K562 (cell line): ENCODE measurements at regions not wholly inside any gene's neighbourhood (a gene's known extent, or its start where the extent isn't known, plus 50 kb on each side); places are given as distances from the start of the nearest gene placed in this dataset.

Experiments used
- FIP1L1 ChIP-seq: fragments of 200-400 bp; formaldehyde crosslinking; IDR thresholded peaks from 2 replicates; pipeline ENCODE4 v1.6.1; 2018; ENCODE audit warnings: mild to moderate bottlenecking, low read depth, low read length; ENCODE audit not compliant: poor library complexity, severe bottlenecking
- MCM3 ChIP-seq: fragments of 450-650 bp; IDR thresholded peaks from 2 replicates; pipeline ENCODE4 v1.6.1; 2016
- NFATC3 ChIP-seq: fragments of 450-650 bp; IDR thresholded peaks from 2 replicates; pipeline ENCODE4 v1.6.1; 2017; ENCODE audit warnings: mild to moderate bottlenecking
- OTX1 ChIP-seq: fragments of 450-650 bp; formaldehyde crosslinking; IDR thresholded peaks from 2 replicates; pipeline ENCODE4 v1.4.0; 2022; ENCODE audit warnings: mild to moderate bottlenecking
- SMARCB1 ChIP-seq: IDR thresholded peaks from 2 replicates; pipeline ENCODE4 v1.6.1; 2011; ENCODE audit warnings: improper control_type of control experiment, low read depth; ENCODE audit not compliant: insufficient read length
- TEAD2 ChIP-seq: fragments of 450-650 bp; IDR thresholded peaks from 2 replicates; pipeline ENCODE4 v1.6.1; 2016; ENCODE audit warnings: missing genetic modification characterization, control low read depth, missing compliant biosample characterization
- ZNF232 ChIP-seq: sonication (generic); formaldehyde crosslinking; IDR thresholded peaks from 2 replicates; pipeline ENCODE4 v1.8.0; 2022; ENCODE audit warnings: mild to moderate bottlenecking, missing genetic modification reagents
- TF ChIP-seq, protein P1 (sequence below), 3 experiments: fragments of 200-800 bp in 1 of 3; fragments of 250-450 bp in 1 of 3; fragments of 450-650 bp in 1 of 3; sonication (Bioruptor Pico) in 1 of 3; sonication (Bioruptor generic) in 1 of 3; formaldehyde crosslinking in 1 of 3; IDR thresholded peaks; 2 replicates each; pipeline versions ENCODE4 v1.6.1 to v1.8.0; 2016 to 2022; ENCODE audit warnings: mild to moderate bottlenecking in 2 of 3, missing genetic modification characterization in 2 of 3, missing compliant biosample characterization in 1 of 3, moderate library complexity in 1 of 3
- TF ChIP-seq, protein P2 (sequence below): fragments of 450-650 bp; formaldehyde crosslinking; conservative IDR thresholded peaks from 2 replicates; pipeline ENCODE4 v1.4.0; 2022; ENCODE audit warnings: mild to moderate bottlenecking, missing genetic modification characterization
- TF ChIP-seq, protein P3 (sequence below), 2 experiments: fragments of 450-650 bp; IDR thresholded peaks; 2 replicates each; pipeline ENCODE4 v1.6.1; 2016; ENCODE audit warnings: mild to moderate bottlenecking in 2 of 2, borderline replicate concordance in 1 of 2, low read depth in 1 of 2, moderate library complexity in 1 of 2
- TF ChIP-seq, protein P4 (sequence below): fragments of 250-450 bp; sonication (Bioruptor Pico); IDR thresholded peaks from 2 replicates; pipeline ENCODE4 v1.4.0; 2020; ENCODE audit warnings: borderline replicate concordance

DNA sequence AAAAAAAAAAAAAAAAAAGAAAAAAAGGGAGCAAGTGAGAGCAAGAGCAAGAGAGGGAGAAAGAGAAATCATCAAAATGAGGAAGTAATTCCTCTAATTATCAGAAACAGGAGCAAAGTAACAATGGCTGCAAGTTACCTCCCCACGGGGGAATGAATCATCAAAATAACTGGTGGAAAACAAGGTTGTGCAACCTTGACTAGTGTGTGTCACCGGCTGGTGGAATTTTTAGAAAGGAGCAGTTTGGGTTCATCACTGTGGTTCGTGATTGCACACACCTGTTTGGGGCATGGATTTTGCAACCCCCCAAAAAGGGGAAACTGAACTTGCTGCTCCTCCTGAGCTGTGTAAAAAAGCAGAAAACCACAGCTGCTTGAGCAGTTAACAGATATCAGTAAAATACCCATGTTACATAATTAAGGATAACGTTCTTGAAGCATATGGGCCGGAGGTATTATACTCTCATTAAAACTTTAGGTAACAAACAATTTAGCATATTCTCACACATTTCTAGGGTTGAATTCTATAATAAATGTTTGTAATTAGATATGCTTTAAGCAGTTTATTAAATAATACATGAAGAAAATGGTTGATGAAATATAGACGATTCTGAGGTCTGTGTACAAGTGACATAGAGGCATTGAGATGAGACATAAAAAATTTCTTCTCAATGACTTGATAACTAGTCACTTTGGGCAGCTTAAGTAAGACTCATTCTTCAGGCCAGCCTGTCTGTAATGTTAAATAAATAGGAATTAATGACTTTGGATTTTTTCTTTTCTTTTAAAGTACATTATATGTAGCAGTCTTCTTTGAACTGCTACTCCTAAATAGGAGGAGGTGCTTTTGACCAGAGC, 184.2 kb upstream of the ZEB2 start (continued):
- no peak for TF ChIP-seq FIP1L1
- TF ChIP-seq SMARCB1 = no peak
- TF ChIP-seq TEAD2 = peak; percentile 69; the same call in 1 of the 2 replicates
- no peak for TF ChIP-seq ZNF232 (CRISPR knock-in tag)
- TF ChIP-seq, protein P1, sequence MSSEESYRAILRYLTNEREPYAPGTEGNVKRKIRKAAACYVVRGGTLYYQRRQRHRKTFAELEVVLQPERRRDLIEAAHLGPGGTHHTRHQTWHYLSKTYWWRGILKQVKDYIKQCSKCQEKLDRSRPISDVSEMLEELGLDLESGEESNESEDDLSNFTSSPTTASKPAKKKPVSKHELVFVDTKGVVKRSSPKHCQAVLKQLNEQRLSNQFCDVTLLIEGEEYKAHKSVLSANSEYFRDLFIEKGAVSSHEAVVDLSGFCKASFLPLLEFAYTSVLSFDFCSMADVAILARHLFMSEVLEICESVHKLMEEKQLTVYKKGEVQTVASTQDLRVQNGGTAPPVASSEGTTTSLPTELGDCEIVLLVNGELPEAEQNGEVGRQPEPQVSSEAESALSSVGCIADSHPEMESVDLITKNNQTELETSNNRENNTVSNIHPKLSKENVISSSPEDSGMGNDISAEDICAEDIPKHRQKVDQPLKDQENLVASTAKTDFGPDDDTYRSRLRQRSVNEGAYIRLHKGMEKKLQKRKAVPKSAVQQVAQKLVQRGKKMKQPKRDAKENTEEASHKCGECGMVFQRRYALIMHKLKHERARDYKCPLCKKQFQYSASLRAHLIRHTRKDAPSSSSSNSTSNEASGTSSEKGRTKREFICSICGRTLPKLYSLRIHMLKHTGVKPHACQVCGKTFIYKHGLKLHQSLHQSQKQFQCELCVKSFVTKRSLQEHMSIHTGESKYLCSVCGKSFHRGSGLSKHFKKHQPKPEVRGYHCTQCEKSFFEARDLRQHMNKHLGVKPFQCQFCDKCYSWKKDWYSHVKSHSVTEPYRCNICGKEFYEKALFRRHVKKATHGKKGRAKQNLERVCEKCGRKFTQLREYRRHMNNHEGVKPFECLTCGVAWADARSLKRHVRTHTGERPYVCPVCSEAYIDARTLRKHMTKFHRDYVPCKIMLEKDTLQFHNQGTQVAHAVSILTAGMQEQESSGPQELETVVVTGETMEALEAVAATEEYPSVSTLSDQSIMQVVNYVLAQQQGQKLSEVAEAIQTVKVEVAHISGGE (CRISPR knock-in tag; IDR thresholded peaks at IDR 0.05) = 0 out of 6 replicates have a peak, but pooled peaks of 1 of the 3 experiments have one; percentile 38
- no peak for TF ChIP-seq MCM3
- no peak for TF ChIP-seq OTX1 (CRISPR knock-in tag)
- TF ChIP-seq, protein P2, sequence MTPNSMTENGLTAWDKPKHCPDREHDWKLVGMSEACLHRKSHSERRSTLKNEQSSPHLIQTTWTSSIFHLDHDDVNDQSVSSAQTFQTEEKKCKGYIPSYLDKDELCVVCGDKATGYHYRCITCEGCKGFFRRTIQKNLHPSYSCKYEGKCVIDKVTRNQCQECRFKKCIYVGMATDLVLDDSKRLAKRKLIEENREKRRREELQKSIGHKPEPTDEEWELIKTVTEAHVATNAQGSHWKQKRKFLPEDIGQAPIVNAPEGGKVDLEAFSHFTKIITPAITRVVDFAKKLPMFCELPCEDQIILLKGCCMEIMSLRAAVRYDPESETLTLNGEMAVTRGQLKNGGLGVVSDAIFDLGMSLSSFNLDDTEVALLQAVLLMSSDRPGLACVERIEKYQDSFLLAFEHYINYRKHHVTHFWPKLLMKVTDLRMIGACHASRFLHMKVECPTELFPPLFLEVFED (CRISPR knock-in tag) = no peak
- TF ChIP-seq, protein P3, sequence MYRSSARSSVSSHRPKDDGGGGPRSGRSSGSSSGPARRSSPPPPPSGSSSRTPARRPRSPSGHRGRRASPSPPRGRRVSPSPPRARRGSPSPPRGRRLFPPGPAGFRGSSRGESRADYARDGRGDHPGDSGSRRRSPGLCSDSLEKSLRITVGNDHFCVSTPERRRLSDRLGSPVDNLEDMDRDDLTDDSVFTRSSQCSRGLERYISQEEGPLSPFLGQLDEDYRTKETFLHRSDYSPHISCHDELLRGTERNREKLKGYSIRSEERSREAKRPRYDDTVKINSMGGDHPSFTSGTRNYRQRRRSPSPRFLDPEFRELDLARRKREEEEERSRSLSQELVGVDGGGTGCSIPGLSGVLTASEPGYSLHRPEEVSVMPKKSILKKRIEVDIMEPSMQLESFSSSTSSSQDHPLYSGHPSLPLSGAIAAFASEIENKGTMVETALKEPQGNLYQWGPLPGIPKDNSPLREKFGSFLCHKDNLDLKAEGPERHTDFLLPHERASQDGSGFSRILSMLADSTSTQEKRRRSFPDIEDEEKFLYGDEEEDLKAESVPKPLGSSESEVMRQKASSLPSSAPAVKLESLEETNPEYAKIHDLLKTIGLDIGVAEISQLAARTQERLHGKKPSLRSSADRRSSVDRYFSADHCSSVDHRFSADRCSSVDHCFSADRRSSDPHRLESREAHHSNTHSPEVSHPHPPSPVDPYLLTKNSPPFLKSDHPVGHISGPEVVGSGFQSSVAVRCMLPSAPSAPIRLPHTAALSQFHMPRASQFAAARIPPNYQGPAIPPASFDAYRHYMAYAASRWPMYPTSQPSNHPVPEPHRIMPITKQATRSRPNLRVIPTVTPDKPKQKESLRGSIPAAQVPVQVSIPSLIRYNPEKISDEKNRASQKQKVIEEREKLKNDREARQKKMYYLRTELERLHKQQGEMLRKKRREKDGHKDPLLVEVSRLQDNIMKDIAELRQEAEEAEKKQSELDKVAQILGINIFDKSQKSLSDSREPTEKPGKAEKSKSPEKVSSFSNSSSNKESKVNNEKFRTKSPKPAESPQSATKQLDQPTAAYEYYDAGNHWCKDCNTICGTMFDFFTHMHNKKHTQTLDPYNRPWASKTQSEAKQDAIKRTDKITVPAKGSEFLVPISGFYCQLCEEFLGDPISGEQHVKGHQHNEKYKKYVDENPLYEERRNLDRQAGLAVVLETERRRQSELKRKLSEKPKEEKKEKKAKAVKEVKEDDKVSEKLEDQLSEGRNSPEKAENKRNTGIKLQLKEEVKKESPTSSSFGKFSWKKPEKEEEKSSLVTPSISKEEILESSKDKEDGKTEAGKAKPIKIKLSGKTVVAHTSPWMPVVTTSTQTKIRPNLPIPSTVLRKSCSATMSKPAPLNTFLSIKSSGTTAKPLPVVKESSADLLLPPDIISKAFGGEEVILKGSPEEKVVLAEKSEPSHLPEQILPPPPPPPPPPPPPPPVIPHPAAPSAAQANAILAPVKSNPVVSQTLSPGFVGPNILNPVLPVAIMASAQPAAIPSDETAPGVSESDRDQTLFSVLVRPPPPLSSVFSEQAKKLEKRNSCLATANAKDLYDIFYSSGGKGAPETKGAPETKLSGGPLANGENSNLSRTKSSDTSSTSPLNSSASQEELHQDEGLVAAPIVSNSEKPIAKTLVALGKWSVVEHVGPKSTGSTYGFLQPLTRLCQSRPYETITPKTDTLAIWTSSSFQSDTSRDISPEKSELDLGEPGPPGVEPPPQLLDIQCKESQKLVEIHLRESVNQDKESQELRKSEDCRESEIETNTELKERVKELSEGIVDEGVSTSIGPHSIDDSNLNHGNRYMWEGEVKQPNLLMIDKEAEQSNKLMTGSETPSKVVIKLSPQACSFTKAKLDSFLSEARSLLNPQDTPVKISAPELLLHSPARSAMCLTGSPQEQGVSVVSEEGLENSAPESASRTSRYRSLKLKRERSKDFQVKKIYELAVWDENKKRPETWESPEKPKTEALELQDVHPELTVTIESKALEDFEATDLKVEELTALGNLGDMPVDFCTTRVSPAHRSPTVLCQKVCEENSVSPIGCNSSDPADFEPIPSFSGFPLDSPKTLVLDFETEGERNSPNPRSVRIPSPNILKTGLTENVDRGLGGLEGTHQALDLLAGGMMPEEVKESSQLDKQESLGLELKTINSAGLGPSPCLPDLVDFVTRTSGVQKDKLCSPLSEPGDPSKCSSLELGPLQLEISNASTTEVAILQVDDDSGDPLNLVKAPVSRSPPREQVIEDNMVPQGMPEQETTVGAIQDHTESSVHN (IDR thresholded peaks at IDR 0.05; ENCODE audit: borderline replicate concordance in 1 of 2, low read depth in 1 of 2) = peak in 1 of 2 experiments; percentile 62; a peak in 2 of 4 replicates
- TF ChIP-seq NFATC3 = no peak
- TF ChIP-seq, protein P4, sequence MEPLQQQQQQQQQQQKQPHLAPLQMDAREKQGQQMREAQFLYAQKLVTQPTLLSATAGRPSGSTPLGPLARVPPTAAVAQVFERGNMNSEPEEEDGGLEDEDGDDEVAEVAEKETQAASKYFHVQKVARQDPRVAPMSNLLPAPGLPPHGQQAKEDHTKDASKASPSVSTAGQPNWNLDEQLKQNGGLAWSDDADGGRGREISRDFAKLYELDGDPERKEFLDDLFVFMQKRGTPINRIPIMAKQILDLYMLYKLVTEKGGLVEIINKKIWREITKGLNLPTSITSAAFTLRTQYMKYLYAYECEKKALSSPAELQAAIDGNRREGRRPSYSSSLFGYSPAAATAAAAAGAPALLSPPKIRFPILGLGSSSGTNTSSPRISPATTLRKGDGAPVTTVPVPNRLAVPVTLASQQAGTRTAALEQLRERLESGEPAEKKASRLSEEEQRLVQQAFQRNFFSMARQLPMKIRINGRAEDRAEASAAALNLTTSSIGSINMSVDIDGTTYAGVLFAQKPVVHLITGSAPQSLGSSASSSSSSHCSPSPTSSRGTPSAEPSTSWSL = no peak
